Kidney epithelial cell (primary cell): ENCODE measurements at regions not wholly inside any gene's neighbourhood (a gene's known extent, or its start where the extent isn't known, plus 50 kb on each side); places are given as distances from the start of the nearest gene placed in this dataset.

Experiments
- DNase-seq: peaks from one replicate; pipeline ENCODE4 v3.0.0-alpha.2; 2010; ENCODE audit warnings: low read depth
- H3K27me3 ChIP-seq: 2 replicates; pipeline ENCODE4 v1.6.0; 2011; ENCODE audit warnings: low read length; ENCODE audit not compliant: control insufficient read depth, insufficient read depth
- H3K36me3 ChIP-seq: 2 replicates; pipeline ENCODE4 v1.5.1; 2011; ENCODE audit warnings: low read length; ENCODE audit not compliant: control insufficient read depth, insufficient read depth
- H3K4me3 ChIP-seq: 2 replicates; pipeline ENCODE4 v1.5.1; 2011; ENCODE audit warnings: low read depth, mild to moderate bottlenecking, control low read depth, low read length
- TF ChIP-seq, protein P1 (sequence below): IDR thresholded peaks from 2 replicates; pipeline ENCODE4 v1.5.1; 2011; ENCODE audit warnings: mild to moderate bottlenecking, moderate library complexity, low read length, control low read depth, inconsistent platforms; ENCODE audit not compliant: insufficient read depth, poor library complexity, severe bottlenecking

DNA sequence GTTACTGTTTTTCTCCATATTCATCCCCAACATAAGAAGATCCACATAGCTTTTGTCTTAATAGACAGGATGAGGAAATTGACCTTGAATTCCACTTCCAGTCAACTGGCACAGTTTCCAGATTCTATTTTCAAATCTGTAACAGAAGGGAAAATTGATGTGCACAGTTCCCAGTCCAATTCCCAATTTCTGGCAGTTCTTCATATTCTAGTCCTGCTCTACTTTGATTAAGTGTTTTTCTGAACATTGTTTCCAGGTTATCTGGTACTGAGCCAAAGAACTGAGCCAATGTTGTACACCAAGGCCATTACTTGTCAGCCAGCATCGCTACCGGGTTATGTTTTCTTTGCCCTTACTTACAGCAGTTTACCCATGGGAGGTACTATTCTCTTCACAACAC is 1755.4 kb downstream of the PLA2G4A start:
- H3K27me3 ChIP-seq = no peaks in the 10 kb centered on the region
- TF ChIP-seq, protein P1, sequence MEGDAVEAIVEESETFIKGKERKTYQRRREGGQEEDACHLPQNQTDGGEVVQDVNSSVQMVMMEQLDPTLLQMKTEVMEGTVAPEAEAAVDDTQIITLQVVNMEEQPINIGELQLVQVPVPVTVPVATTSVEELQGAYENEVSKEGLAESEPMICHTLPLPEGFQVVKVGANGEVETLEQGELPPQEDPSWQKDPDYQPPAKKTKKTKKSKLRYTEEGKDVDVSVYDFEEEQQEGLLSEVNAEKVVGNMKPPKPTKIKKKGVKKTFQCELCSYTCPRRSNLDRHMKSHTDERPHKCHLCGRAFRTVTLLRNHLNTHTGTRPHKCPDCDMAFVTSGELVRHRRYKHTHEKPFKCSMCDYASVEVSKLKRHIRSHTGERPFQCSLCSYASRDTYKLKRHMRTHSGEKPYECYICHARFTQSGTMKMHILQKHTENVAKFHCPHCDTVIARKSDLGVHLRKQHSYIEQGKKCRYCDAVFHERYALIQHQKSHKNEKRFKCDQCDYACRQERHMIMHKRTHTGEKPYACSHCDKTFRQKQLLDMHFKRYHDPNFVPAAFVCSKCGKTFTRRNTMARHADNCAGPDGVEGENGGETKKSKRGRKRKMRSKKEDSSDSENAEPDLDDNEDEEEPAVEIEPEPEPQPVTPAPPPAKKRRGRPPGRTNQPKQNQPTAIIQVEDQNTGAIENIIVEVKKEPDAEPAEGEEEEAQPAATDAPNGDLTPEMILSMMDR = no peak
- DNase-seq = no peak

DNA sequence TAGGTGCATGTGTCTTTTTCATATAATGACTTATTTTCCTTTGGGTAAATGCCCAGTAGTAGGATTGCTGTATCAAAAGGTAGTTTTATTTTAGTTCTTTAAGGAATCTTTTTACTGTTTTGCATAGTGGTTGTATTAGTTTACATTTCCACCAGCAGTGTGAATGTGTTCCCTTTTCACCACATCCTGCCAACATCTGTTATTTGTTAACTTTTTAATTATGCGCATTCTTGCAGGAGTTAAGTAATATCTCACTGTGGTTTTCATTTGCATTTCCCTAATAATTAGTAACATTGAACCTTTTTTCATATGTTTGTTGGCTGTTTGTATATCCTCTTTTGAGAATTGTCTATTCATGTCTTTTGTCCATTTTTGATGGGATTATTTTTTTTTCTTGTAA is 1761.9 kb downstream of the PLA2G4A start:
- Histone ChIP-seq H3K27me3 (no peaks in the 10 kb centered on the region), H3K36me3 (no peaks in the 10 kb centered on the region), H3K4me3 (no peak overlapping the region)
- TF ChIP-seq, protein P1 = no peak
- no peak for DNase-seq

More for the DNA sequence above, 1755.4 kb downstream of the PLA2G4A start:
- Histone ChIP-seq H3K36me3 (no peaks in the 10 kb centered on the region), H3K4me3 (no peak overlapping the region)

GRCh38 chr1:188594542-188595235 is 1765.9 kb downstream of the PLA2G4A start:
- H3K36me3 ChIP-seq = no peaks in the 10 kb centered on the region

DNA sequence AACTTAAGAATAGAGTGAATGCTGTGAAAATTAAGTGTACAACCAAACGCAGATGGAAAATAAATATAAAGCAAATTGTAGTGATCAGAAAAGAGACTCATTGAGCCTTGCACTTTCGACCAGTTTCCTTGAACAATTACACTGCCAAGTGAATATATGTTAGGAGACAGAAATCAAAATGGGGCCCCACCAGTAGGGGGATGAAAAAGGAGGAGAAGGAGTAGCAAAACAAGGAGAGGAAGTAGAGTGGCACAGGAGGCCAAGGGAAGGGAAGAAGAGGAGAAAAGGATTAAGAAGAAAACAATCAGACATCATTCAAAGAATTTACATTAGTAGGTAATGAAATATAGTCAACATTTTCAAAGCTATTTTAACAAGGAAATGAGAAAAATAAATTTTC is 1770.6 kb downstream of the PLA2G4A start:
- H3K27me3 ChIP-seq = no peaks in the 10 kb centered on the region
- TF ChIP-seq, protein P1 = no peak
- no peaks in the 10 kb centered on the region for H3K36me3 ChIP-seq
- no peak overlapping the region for H3K4me3 ChIP-seq
- DNase-seq = no peak

More at GRCh38 chr1:188594542-188595235, 1765.9 kb downstream of the PLA2G4A start:
- TF ChIP-seq, protein P1 = peak; percentile 21
- DNase-seq = no peak
- no peaks in the 10 kb centered on the region for H3K27me3 ChIP-seq
- no peak overlapping the region for H3K4me3 ChIP-seq

DNA sequence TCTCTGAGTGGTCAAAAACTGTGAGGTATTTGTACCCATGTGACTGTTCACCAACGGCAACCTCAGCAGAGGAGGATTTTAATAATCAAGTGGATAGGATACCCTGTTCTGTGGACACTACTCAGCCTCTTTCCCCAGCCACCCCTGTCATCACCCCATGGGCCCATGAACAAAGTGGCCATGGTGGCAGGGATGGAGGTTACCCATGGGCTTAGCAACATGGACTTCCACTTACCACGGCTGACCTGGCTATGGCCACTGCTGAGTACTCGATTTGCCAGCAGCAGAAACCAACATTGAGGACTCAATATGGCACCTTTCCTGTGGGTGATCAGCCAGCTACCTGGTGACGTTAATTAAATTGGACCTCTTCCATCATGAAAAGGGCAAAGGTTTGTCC is 1782.7 kb downstream of the PLA2G4A start:
- no peak for DNase-seq
- Histone ChIP-seq H3K4me3 (no peak overlapping the region), H3K27me3 (no peaks in the 10 kb centered on the region), H3K36me3 (no peaks in the 10 kb centered on the region)
- TF ChIP-seq, protein P1 = no peak

- TF ChIP-seq, protein P1 = no peak
- DNase-seq = no peak
- H3K36me3 ChIP-seq = no peaks in the 10 kb centered on the region
- no peaks in the 10 kb centered on the region for H3K27me3 ChIP-seq
- H3K4me3 ChIP-seq = no peak overlapping the region
Measured at GRCh38 chr1:188615321-188615720, 1786.6 kb downstream of the PLA2G4A start.
